Activated T-helper 17 cell treated with anti-CD3 and anti-CD28 coated beads, Interleukin-2, amount 50 U/mL, for 72 hours (primary cell): ENCODE measurements at regions not wholly inside any gene's neighbourhood (a gene's known extent, or its start where the extent isn't known, plus 50 kb on each side); places are given as distances from the start of the nearest gene placed in this dataset.

Experiments used
- ATAC-seq: fragments of 150-1000 bp; cut with Tn5 transposase; replicated peaks from 2 replicates; pipeline ENCODE4 v1.10.0; 2021; ENCODE audit warnings: mild to moderate bottlenecking, moderate library complexity
- H3K27ac Mint-ChIP-seq: one replicate; pipeline ENCODE4 v1.8.0; 2022; ENCODE audit warnings: mixed read lengths
- H3K27me3 Mint-ChIP-seq: one replicate; pipeline ENCODE4 v1.8.0; 2022; ENCODE audit warnings: mixed read lengths
- H3K36me3 Mint-ChIP-seq: one replicate; pipeline ENCODE4 v1.8.0; 2022; ENCODE audit warnings: low read depth, mild to moderate bottlenecking, mixed read lengths
- H3K4me1 Mint-ChIP-seq: one replicate; pipeline ENCODE4 v1.8.0; 2022; ENCODE audit warnings: mixed read lengths
- H3K4me3 Mint-ChIP-seq: one replicate; pipeline ENCODE4 v1.8.0; 2022; ENCODE audit warnings: mild to moderate bottlenecking, mixed read lengths
- H3K9me3 Mint-ChIP-seq: one replicate; pipeline ENCODE4 v1.8.0; 2022; ENCODE audit warnings: mixed read lengths

- Mint-ChIP-seq H3K4me1 (peaks cover 14% of the 10 kb centered on the region), H3K4me3 (no peak overlapping the region), H3K36me3 (no peaks in the 10 kb centered on the region), H3K9me3 (no peaks in the 10 kb centered on the region), H3K27me3 (peaks cover 22% of the 10 kb centered on the region), H3K27ac (no peak overlapping the region)
- ATAC-seq, result no peak
Observed at GRCh38 chr5:110049816-110050215, 360.1 kb downstream of the MAN2A1 start.

GRCh38 chr5:110050640-110051345, 361.1 kb downstream of the MAN2A1 start:
- H3K27ac Mint-ChIP-seq, result no peak overlapping the region
- H3K4me1 Mint-ChIP-seq, result peaks cover 14% of the 10 kb centered on the region
- ATAC-seq, result no peak
- H3K27me3 Mint-ChIP-seq, result peaks cover 22% of the 10 kb centered on the region
- H3K4me3 Mint-ChIP-seq, result no peak overlapping the region
- no peaks in the 10 kb centered on the region for H3K9me3 Mint-ChIP-seq
- H3K36me3 Mint-ChIP-seq, result no peaks in the 10 kb centered on the region

- Mint-ChIP-seq H3K9me3 (no peaks in the 10 kb centered on the region), H3K27me3 (peaks cover 11% of the 10 kb centered on the region), H3K4me1 (peaks cover 14% of the 10 kb centered on the region), H3K36me3 (no peaks in the 10 kb centered on the region), H3K4me3 (no peak overlapping the region), H3K27ac (peak overlapping the region; percentile 58)
- no peak for ATAC-seq
Observed at GRCh38 chr5:110053205-110053604, 363.5 kb downstream of the MAN2A1 start.

GRCh38 chr5:110053824-110054223, 364.1 kb downstream of the MAN2A1 start:
- H3K4me1 Mint-ChIP-seq, result peaks cover 14% of the 10 kb centered on the region
- no peaks in the 10 kb centered on the region for H3K9me3 Mint-ChIP-seq
- peaks cover 6% of the 10 kb centered on the region for H3K27me3 Mint-ChIP-seq
- H3K27ac Mint-ChIP-seq, result peak overlapping the region; percentile 58
- H3K4me3 Mint-ChIP-seq, result peak overlapping the region; percentile 52
- peak; percentile 77 for ATAC-seq
- no peaks in the 10 kb centered on the region for H3K36me3 Mint-ChIP-seq

GRCh38 chr5:110054240-110054639, 364.5 kb downstream of the MAN2A1 start:
- no peaks in the 10 kb centered on the region for H3K36me3 Mint-ChIP-seq
- H3K9me3 Mint-ChIP-seq, result no peaks in the 10 kb centered on the region
- H3K27ac Mint-ChIP-seq, result peak overlapping the region; percentile 58
- H3K4me3 Mint-ChIP-seq, result peak overlapping the region; percentile 52
- peaks cover 14% of the 10 kb centered on the region for H3K4me1 Mint-ChIP-seq
- ATAC-seq, result peak; percentile 83
- peaks cover 6% of the 10 kb centered on the region for H3K27me3 Mint-ChIP-seq

- Mint-ChIP-seq H3K27me3 (no peaks in the 10 kb centered on the region), H3K27ac (no peak overlapping the region), H3K4me3 (no peak overlapping the region), H3K4me1 (peaks cover 14% of the 10 kb centered on the region), H3K36me3 (no peaks in the 10 kb centered on the region), H3K9me3 (no peaks in the 10 kb centered on the region)
- no peak for ATAC-seq
Observed at GRCh38 chr5:110055302-110055701, 365.6 kb downstream of the MAN2A1 start.

- Mint-ChIP-seq H3K4me3 (no peak overlapping the region), H3K27ac (no peak overlapping the region), H3K27me3 (no peaks in the 10 kb centered on the region), H3K36me3 (no peaks in the 10 kb centered on the region), H3K9me3 (no peaks in the 10 kb centered on the region), H3K4me1 (peaks cover 14% of the 10 kb centered on the region)
- ATAC-seq, result no peak
Observed at GRCh38 chr5:110056580-110057114, 366.9 kb downstream of the MAN2A1 start.

GRCh38 chr5:110058175-110058574, 368.4 kb downstream of the MAN2A1 start:
- Mint-ChIP-seq H3K27me3 (no peaks in the 10 kb centered on the region), H3K4me1 (peaks cover 14% of the 10 kb centered on the region), H3K27ac (no peak overlapping the region), H3K9me3 (no peaks in the 10 kb centered on the region), H3K4me3 (no peak overlapping the region), H3K36me3 (no peaks in the 10 kb centered on the region)
- ATAC-seq, result no peak

GRCh38 chr5:110062246-110062645, 372.5 kb downstream of the MAN2A1 start:
- no peak overlapping the region for H3K4me3 Mint-ChIP-seq
- no peaks in the 10 kb centered on the region for H3K27me3 Mint-ChIP-seq
- H3K4me1 Mint-ChIP-seq, result no peaks in the 10 kb centered on the region
- H3K36me3 Mint-ChIP-seq, result no peaks in the 10 kb centered on the region
- no peaks in the 10 kb centered on the region for H3K9me3 Mint-ChIP-seq
- no peak overlapping the region for H3K27ac Mint-ChIP-seq
- no peak for ATAC-seq

- peak; percentile 76 for ATAC-seq
- no peaks in the 10 kb centered on the region for H3K27me3 Mint-ChIP-seq
Observed at GRCh38 chr5:110063640-110064602, 374.2 kb downstream of the MAN2A1 start.

GRCh38 chr5:110064603-110065268, 375.0 kb downstream of the MAN2A1 start:
- ATAC-seq, result no peak
- H3K9me3 Mint-ChIP-seq, result peaks cover 7% of the 10 kb centered on the region
- H3K27ac Mint-ChIP-seq, result no peak overlapping the region
- no peaks in the 10 kb centered on the region for H3K27me3 Mint-ChIP-seq
- no peaks in the 10 kb centered on the region for H3K36me3 Mint-ChIP-seq
- no peak overlapping the region for H3K4me3 Mint-ChIP-seq
- no peaks in the 10 kb centered on the region for H3K4me1 Mint-ChIP-seq

More at GRCh38 chr5:110063640-110064602, 374.2 kb downstream of the MAN2A1 start:
- Mint-ChIP-seq H3K9me3 (peaks cover 3% of the 10 kb centered on the region), H3K36me3 (no peaks in the 10 kb centered on the region), H3K4me3 (no peak overlapping the region), H3K27ac (no peak overlapping the region), H3K4me1 (no peaks in the 10 kb centered on the region)

GRCh38 chr5:110070836-110071235, 381.1 kb downstream of the MAN2A1 start:
- H3K9me3 Mint-ChIP-seq, result peaks cover 31% of the 10 kb centered on the region
- no peak for ATAC-seq
- H3K4me1 Mint-ChIP-seq, result no peaks in the 10 kb centered on the region
- no peak overlapping the region for H3K4me3 Mint-ChIP-seq
- H3K27me3 Mint-ChIP-seq, result peaks cover 8% of the 10 kb centered on the region
- no peak overlapping the region for H3K27ac Mint-ChIP-seq
- no peaks in the 10 kb centered on the region for H3K36me3 Mint-ChIP-seq

GRCh38 chr5:110072651-110073050, 382.9 kb downstream of the MAN2A1 start:
- Mint-ChIP-seq H3K36me3 (no peaks in the 10 kb centered on the region), H3K4me1 (peaks cover 4% of the 10 kb centered on the region), H3K9me3 (peaks cover 36% of the 10 kb centered on the region), H3K27ac (no peak overlapping the region), H3K4me3 (no peak overlapping the region), H3K27me3 (peaks cover 19% of the 10 kb centered on the region)
- no peak for ATAC-seq

GRCh38 chr5:110073534-110073933, 383.8 kb downstream of the MAN2A1 start:
- H3K4me1 Mint-ChIP-seq, result peaks cover 4% of the 10 kb centered on the region
- H3K36me3 Mint-ChIP-seq, result no peaks in the 10 kb centered on the region
- ATAC-seq, result no peak
- H3K27ac Mint-ChIP-seq, result no peak overlapping the region
- H3K27me3 Mint-ChIP-seq, result peaks cover 19% of the 10 kb centered on the region
- peaks cover 33% of the 10 kb centered on the region for H3K9me3 Mint-ChIP-seq
- no peak overlapping the region for H3K4me3 Mint-ChIP-seq
